ENCODE measurements at regions not wholly inside any gene's neighbourhood (a gene's known extent, or its start where the extent isn't known, plus 50 kb on each side); places are given as distances from the start of the nearest gene placed in this dataset.
A peak's percentile ranks its signal among the peaks of the same experiment; 100 is the strongest.

DNA sequence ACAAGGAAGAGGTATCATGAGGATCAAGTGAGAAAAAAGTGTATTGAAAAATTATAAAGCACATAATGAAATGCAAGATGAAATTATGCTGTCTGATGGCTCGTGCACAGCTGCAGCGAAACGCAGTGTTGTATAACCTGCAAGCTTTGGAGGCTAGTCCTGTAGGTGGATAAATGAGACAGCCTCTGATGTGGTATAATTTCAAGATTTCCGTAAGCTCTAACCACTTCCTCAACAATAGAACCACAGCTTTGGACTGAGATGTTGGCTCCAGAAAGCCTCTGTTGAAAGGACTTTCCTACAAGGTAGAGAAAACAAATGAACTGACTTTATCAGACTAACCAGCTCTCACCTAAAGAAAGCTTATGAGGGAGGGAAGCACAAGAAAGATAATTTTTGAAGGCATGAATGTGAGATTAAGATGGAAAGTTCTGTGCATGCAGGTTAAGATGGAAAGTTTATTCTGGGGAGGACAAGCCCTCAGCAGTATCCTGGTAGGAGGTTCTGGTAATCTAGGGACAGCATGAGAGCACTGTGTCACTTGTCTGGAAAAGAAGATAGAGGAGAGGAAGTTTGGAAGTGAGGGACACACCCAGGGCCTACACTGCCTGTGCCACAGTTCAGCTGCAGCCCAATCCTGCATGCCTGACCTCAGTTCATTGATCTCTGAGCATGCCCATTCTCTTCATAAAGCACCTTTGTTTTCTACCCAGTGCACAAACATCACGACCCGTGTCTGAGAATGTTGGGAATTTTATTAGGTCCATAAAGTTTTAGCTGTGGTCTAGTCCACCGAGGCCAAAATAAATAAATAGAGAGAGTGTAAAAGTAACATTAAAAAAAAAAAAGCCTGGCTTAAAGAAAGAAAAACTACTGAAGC, 161.5 kb upstream of the SFRP2 start:
- no peak overlapping the region for H3K4me3 ChIP-seq (ENCODE audit: low read length)
- DNase-seq (ENCODE audit: low read depth, low spot score) = peak; percentile 71

DNA sequence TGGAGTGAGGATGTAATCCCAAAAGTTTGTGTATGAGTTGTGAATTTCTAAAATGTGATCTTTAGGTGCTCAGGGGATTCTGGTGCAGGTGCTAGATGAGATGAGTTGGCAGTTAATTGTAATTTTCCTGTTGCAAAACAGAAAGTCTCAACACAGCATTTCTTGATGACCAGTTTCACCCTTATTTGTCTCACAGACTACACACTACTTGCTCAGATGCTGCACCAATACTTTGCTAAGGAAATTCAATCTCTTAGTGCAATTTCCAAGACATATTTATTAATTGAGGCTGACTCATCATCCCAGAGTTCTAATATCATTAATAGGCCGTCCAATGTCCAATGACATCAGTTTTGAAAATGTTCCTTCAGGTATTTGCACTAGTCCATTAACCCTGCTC, 159.2 kb upstream of the SFRP2 start:
- no peak for DNase-seq (ENCODE audit: low read depth, low spot score)
- no peak overlapping the region for H3K4me3 ChIP-seq (ENCODE audit: low read length)

- H3K4me3 ChIP-seq (ENCODE audit: low read length) = no peak overlapping the region
- DNase-seq (ENCODE audit: low read depth, low spot score) = no peak
These were observed 158.2 kb upstream of the SFRP2 start for GRCh38 chr4:153947124-153947523.

DNA sequence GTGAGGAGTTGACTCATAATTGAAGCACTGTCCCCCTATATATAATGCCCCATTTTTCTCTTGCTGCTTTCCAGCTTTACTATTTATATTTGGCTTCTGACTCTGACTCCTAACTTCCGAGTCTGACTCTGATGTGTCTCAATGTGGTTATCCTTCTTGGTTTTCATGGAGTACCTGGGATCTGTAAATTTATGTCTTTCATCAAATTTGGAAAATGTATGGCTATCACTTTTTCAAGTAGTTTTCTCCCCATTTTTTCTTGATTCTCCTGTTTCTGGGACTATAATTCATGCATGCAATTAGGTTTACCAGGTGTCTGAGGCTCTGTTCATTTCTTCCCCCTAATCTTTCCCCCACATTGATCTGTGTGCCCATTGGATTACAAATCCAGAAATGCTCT, 156.8 kb upstream of the SFRP2 start:
- no peak overlapping the region for H3K4me3 ChIP-seq (ENCODE audit: low read length)
- DNase-seq (ENCODE audit: low read depth, low spot score) = no peak

DNA sequence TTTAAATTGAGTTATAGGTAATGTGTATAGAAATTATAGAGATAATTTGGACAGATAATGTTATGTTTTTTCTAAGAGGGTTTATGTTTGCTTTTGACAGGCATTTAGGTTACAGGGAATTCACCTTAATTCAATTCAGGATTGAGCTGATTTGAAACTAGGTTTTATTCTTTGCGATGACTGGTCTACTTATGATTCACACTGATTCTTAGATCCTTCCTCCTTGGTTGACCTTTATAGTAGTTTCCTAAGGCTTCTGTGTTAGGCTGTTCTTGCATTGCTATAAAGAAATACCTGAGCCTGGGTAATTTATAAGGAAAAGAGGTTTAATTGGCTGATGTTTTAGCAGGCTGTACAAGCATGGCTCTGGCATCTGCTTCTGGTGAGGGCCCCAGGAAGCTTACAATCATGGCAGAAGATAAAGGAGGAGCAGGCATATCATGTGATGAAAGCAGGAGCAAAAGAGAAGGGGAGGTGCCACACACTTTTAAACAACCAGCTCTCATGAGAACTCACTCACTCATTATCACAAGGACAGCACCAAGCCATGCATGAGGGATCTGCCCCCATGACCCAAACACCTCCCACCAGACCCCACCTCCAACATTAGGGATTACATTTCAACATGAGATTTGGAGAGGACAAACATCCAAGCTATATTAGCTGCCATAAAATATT, 155.0 kb upstream of the SFRP2 start:
- DNase-seq (ENCODE audit: low read depth, low spot score) = no peak
- no peak overlapping the region for H3K4me3 ChIP-seq (ENCODE audit: low read length)

GRCh38 chr4:153940916-153941315, 152.0 kb upstream of the SFRP2 start:
- no peak overlapping the region for H3K4me3 ChIP-seq (ENCODE audit: low read length)

GRCh38 chr4:153939570-153939969, 150.7 kb upstream of the SFRP2 start:
- DNase-seq (ENCODE audit: low read depth, low spot score) = no peak
- H3K4me3 ChIP-seq (ENCODE audit: low read length) = no peak overlapping the region

More at GRCh38 chr4:153940916-153941315, 152.0 kb upstream of the SFRP2 start:
- DNase-seq (ENCODE audit: low read depth, low spot score) = no peak

GRCh38 chr4:153938994-153939393, 150.1 kb upstream of the SFRP2 start:
- DNase-seq (ENCODE audit: low read depth, low spot score) = no peak
- no peak overlapping the region for H3K4me3 ChIP-seq (ENCODE audit: low read length)

- no peak overlapping the region for H3K4me3 ChIP-seq (ENCODE audit: low read length)
- peak; percentile 38 for DNase-seq (ENCODE audit: low read depth, low spot score)
These were observed 148.4 kb upstream of the SFRP2 start for GRCh38 chr4:153937289-153937688.

GRCh38 chr4:153936121-153936520, 147.2 kb upstream of the SFRP2 start:
- peak; percentile 43 for DNase-seq (ENCODE audit: low read depth, low spot score)
- no peak overlapping the region for H3K4me3 ChIP-seq (ENCODE audit: low read length)

- H3K4me3 ChIP-seq (ENCODE audit: low read length) = no peak overlapping the region
- no peak for DNase-seq (ENCODE audit: low read depth, low spot score)
These were observed 145.8 kb upstream of the SFRP2 start for GRCh38 chr4:153934688-153935017.

DNA sequence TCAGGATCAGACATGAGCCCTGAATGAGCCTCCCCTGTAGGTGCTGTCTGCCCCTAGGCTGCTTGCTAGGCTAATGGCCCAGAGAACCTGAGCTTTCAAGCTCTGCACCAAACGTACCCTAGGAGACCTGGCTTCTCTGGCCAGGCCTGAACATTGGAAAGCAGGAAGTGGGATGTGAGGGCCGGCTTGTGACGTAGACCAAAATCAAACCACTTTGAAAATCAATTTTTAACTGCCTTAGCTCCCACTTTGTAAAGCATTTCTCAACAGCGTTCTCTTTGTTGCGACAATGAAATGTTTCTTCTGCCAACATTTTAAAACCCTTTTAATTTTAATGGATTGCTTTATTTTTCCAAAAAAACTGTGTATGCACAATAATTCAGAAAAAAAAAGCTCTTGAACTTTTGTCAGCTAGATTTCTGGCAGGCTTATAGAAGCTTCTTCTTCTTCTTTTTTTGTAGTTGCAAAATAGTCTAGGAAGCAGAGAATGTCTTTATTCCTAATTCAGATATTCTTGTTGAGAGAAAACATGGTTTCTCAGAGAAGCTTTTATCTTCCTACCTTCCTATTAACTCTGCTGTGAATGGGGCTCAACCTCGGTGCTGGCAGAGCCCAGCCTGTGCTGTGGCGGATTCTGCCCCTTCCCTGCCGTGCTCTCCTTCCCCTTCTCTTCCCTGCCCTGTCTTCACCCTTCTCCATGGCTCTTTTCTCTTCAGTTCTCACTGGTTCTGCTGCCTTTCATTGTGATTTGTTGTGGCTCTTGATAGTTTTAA, 145.2 kb upstream of the SFRP2 start:
- no peak overlapping the region for H3K4me3 ChIP-seq (ENCODE audit: low read length)
- DNase-seq (ENCODE audit: low read depth, low spot score) = no peak

DNA sequence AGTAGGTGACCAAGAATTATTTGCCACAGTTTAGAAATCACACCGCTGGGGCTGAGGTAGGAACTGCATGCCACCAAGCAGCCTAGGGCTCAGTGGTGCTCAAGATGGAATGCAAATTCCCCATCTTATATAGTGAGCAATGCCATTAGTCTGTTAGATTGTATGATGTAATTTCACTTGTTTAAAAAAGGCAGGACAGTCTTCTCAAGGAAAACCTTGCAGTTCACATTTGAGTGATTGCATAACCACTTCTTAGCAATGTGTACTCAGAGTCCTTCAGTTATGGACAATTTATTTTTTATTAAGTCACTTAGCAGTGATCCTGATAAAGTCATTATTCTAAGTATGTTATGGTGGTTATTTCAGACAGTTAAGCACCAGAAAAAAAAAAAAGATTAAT, 142.9 kb upstream of the SFRP2 start:
- H3K4me3 ChIP-seq (ENCODE audit: low read length) = no peak overlapping the region
- no peak for DNase-seq (ENCODE audit: low read depth, low spot score)

DNA sequence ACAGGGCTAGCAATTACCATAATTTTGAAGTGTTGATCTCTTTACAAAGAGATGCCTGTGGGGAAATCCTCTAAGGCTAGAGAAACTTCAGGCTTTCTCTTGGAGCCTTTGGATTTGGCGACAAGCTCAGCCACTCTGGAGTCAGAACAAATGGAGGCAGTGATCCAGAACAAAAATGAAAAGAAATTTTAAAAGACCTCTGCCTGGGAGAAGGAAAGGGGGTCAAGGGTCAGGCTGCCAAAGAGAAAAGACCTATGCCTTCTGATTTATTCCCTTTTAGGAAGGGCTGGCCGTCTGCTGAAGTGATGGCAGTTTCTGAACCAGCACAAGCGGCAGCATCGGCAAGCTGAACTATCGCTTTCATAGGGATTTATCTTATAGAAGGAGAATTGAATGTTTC, 140.8 kb upstream of the SFRP2 start:
- no peak overlapping the region for H3K4me3 ChIP-seq (ENCODE audit: low read length)
- no peak for DNase-seq (ENCODE audit: low read depth, low spot score)

DNA sequence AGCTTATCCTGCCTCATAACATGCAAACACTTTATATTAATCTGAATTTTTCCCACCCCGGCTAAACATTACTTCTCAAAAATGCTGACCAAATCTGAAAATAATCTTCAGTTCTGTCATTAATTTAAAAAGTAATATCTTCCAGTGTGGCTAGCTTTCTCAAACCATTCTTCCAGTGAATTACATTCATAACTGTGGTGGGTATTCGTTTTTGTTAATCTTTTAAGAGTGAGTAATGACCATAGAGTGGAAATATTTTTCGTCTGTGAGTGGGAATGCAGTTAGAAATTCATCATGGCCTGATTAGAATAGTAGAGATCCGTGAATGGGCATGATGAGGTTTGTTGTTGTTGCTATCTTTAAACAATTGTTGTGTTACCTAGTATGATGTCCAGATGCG, 138.6 kb upstream of the SFRP2 start:
- no peak overlapping the region for H3K4me3 ChIP-seq (ENCODE audit: low read length)
- DNase-seq (ENCODE audit: low read depth, low spot score) = no peak

GRCh38 chr4:153922148-153922547, 133.3 kb upstream of the SFRP2 start:
- DNase-seq (ENCODE audit: low read depth, low spot score) = no peak
- H3K4me3 ChIP-seq (ENCODE audit: low read length) = no peak overlapping the region

- no peak for DNase-seq (ENCODE audit: low read depth, low spot score)
- no peak overlapping the region for H3K4me3 ChIP-seq (ENCODE audit: low read length)
These were observed 130.8 kb upstream of the SFRP2 start for GRCh38 chr4:153919667-153920066.

GRCh38 chr4:153916273-153916755, 127.4 kb upstream of the SFRP2 start:
- H3K4me3 ChIP-seq (ENCODE audit: low read length) = no peak overlapping the region
- no peak for DNase-seq (ENCODE audit: low read depth, low spot score)

GRCh38 chr4:153912301-153912700, 123.4 kb upstream of the SFRP2 start:
- no peak for DNase-seq (ENCODE audit: low read depth, low spot score)
- no peak overlapping the region for H3K4me3 ChIP-seq (ENCODE audit: low read length)

- DNase-seq (ENCODE audit: low read depth, low spot score) = no peak
- no peak overlapping the region for H3K4me3 ChIP-seq (ENCODE audit: low read length)
These were observed 120.8 kb upstream of the SFRP2 start for GRCh38 chr4:153909672-153910071.
